Upper lobe of left lung (tissue), 4 donors: ENCODE measurements at regions not wholly inside any gene's neighbourhood (a gene's known extent, or its start where the extent isn't known, plus 50 kb on each side); places are given as distances from the start of the nearest gene placed in this dataset.

Experiments
- CTCF ChIP-seq, 6 experiments: fragments of 450-650 bp in 4 of 6; fragments of 200-600 bp in 2 of 6; sonication (generic) in 2 of 6; IDR thresholded peaks; one replicate each; pipeline ENCODE4 v1.5.1; 2016 to 2019; ENCODE audit warnings: antibody characterized with exemption in 6 of 6
- POLR2A ChIP-seq, 4 donors: fragments of 450-650 bp; IDR thresholded peaks; one replicate each; pipeline ENCODE4 v1.5.1; 2016 to 2017; ENCODE audit warnings: antibody characterized with exemption in 4 of 4, mild to moderate bottlenecking in 2 of 4

GRCh38 chr9:88748566-88749261 is 213.7 kb downstream of the NXNL2 start:
- no peak for TF ChIP-seq CTCF (IDR thresholded peaks at IDR 0.05)
- TF ChIP-seq POLR2A (IDR thresholded peaks at IDR 0.05), result no peak
